HG02623 (cell line): ENCODE measurements at regions not wholly inside any gene's neighbourhood (a gene's known extent, or its start where the extent isn't known, plus 50 kb on each side); places are given as distances from the start of the nearest gene placed in this dataset.

Experiments
- ATAC-seq: cut with Tn5 transposase; IDR thresholded peaks from one replicate; pipeline ENCODE4 v1.9.1; 2021; ENCODE audit warnings: moderate library complexity; ENCODE audit not compliant: unreplicated experiment

DNA sequence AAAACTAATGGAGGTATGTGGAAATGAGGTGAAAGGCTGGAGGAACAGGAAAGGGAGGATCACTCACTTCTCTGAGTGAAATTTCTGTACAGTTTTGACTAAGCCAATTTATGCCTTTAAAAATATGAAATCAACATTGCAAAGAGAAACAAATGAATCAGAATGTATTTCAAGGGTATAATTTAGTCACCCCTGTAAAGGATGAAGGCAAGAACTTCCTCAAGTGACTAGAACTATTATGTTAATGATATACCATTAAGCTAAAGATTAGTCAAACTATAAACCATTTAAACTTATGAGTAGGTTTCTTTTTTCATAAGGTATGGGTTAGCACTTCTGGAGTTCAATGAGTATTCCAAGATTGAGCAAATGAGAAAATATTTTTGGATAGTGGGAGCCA lies 184.5 kb upstream of the CHORDC1 start:
- ATAC-seq = no peak

DNA sequence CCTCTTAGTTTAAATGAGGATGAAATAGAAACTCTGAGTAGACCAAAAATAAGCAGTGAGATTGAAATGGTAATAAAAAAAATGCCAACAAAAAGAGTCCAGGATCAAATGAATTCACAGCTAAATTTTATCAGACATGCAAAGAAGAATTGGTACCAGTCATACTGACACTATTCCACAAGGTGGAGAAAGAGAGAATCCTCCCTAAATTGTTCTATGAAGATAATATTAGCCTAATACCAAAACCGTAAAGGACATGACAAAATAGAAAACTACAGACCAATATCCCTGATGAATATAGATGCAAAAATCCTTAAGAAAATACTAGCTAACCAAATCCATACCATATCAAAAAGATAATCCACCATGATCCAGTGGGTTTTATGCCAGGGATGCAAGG lies 169.8 kb upstream of the CHORDC1 start:
- no peak for ATAC-seq

DNA sequence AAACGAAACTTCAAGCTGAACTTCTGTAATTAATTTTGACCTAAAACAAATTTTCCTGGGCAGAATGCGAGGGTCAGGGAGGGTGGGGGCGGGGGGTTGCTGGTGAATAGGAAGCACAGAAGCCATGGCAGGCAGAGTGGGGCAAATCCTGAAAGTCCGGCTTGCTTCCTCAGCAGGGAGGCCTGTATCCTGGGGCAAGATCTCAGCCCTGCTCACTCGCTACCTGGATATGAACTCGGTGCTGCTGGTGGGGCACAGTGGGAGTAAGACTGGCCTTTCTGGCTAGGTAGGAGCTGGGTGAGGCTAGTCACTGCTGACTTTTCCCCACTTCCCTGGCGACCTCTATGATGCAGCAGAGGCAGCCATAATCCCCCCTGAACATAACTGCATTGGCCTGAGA lies 168.9 kb upstream of the CHORDC1 start:
- no peak for ATAC-seq

DNA sequence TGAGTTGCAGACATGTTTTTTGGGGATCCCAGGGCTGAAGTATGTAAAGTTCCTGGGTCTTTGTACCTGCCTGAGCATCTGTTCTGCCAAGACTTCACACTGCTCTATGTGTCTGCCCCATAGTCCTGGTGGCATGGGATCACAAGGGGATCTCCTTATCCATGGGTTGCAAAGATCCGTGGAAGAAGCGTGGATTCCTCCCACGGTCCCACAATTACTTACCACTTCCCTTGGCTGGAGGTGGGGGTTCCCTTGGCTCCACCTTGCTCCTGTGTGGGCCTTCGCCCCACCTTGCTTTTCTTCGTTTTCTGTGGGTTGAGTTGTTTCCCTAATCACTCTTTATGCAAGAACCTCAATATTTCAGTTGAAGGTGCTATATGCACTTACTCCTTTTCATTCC lies 157.4 kb upstream of the CHORDC1 start:
- ATAC-seq = no peak

DNA sequence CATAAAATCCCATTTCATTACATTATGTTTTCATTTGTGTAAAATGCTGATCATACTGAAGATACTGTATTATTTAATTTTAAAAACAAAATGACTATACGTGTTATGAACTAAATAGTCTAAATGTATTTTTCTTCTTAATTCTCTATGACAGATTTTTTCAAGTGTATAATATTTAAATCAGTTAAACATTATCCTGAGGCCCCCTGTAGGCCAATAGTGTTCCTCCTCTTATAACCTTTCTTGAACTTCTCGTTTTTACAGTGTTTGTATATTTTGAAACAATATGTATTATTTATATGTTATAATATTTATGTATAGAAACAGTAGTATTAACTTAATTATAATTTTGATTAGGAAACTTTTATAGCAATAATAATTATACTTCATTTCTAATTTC lies 151.1 kb upstream of the CHORDC1 start:
- no peak for ATAC-seq

DNA sequence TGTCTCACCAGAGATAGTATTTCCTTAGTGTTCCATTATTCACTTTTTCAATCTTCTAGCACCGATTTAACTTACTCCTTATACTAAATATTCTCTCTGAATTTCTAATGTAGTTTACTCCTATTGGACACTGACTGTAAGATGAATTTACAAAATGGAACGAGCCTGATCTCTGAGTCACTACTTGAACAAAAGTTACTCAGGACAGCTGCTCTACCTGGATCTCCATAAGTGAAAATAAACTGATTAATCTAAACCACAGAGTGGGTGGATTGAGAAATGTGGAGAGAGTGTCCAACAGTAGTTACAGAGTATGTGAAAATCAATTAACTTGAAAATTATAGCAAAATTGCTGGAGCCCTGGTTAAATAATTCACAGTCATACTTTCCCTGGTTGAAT lies 141.7 kb upstream of the CHORDC1 start:
- ATAC-seq = no peak

GRCh38 chr11:90363739-90364138 lies 140.9 kb upstream of the CHORDC1 start:
- no peak for ATAC-seq

- ATAC-seq = no peak
Observed at GRCh38 chr11:90355200-90355599, 132.4 kb upstream of the CHORDC1 start.

GRCh38 chr11:90349731-90350130 lies 126.9 kb upstream of the CHORDC1 start:
- no peak for ATAC-seq

GRCh38 chr11:90344546-90344945 lies 121.7 kb upstream of the CHORDC1 start:
- ATAC-seq = no peak

DNA sequence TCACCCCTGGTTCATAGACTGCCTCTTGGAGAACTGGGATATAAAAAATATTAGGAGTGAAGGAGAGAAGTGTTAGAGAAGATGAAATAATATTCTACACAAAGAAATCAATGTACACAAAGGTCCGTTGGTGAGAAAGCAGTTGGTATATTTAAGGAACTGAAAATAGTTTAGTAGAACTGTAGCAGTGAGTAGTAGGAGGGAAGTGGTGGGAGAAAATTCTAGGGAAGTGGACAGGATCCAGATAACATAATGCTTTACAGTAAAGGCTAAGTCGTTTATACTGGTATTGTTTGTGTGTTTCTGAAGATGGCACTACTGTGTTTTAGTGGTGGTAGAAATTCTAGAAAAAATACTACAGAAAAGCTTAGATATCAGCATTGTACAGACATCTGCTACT lies 120.8 kb upstream of the CHORDC1 start:
- ATAC-seq = no peak

DNA sequence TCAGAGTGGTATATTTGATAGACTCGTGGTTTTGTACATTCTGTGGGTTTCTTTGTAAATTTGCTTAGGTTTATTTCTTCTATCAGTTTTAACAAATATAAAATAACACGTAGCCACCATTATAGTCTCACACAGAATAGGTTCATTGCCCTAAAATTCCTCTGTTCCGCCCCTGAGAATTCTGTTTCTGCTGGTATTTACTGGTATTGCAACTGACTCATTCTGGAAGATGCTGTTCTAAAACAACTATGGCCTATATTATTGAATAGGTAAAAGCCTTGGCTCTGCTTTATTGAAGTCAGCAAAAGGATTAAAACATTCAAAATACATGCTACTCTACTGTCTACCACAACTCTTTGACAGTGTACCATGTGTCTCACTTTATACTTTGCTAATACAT lies 119.1 kb upstream of the CHORDC1 start:
- ATAC-seq = no peak

GRCh38 chr11:90332415-90332814 lies 109.6 kb upstream of the CHORDC1 start:
- ATAC-seq = no peak

DNA sequence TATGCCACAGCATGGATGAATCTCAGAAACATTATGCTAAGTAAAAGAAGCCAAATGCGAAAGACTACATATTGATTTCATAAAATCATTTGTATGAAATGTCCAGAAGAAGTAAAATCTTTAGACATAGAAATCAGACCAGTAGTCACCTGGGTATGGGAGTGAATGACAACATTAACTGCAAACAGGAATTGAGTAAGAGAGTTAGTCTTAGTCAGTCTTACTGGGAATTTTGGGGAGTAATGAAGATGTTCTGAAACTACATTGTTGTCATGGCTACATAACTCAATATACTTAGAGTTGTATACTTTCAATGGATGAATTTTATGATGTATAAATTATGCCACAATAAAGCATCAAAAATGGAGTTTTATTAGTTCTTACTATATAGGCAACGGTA lies 107.8 kb upstream of the CHORDC1 start:
- ATAC-seq = no peak

- no peak for ATAC-seq
Observed at GRCh38 chr11:90329043-90329442, 106.2 kb upstream of the CHORDC1 start.

- no peak for ATAC-seq
Observed at GRCh38 chr11:90326647-90327046, 103.8 kb upstream of the CHORDC1 start.

GRCh38 chr11:90323289-90323688 lies 100.4 kb upstream of the CHORDC1 start:
- no peak for ATAC-seq

- ATAC-seq = no peak
Observed at GRCh38 chr11:90321018-90321417, 98.2 kb upstream of the CHORDC1 start.

DNA sequence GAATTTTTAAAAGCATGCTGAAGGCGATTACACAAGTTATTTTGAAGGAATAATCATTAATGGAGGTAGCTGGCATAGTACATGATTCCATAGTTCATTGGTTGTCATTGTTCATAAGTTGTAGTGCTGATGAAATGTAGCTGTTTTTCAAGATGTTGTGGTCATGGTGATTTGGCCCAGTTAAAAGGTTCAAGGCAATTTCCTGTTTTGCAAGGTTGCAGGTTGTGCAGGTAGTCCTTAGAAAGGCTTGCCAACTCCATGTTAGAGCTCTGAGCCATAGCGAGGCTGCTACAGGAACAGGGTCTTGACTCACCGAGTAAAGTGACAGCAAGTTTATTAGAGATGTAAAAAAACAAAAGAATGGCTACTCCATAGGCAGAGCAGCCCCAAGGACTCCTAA lies 95.8 kb upstream of the CHORDC1 start:
- no peak for ATAC-seq

- no peak for ATAC-seq
Observed at GRCh38 chr11:90310210-90310609, 87.4 kb upstream of the CHORDC1 start.

DNA sequence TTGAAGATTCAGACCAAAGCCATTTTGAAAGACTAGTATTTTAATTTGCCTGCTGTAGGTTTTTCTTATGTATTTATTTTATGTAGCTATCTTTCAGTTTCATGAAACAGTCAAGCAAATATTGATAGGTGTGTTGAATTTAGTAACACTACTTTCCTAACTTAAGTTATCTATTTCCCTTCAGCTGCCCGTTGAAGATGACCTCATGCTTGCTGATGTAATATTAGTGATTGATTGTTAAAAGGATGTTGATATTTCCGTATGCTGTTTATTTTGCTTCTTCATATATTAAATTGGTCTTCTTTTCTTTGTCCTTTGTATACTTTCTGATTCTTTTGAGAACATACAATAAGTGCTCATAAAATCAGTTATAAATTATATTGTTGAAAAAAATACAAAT lies 86.8 kb upstream of the CHORDC1 start:
- no peak for ATAC-seq

DNA sequence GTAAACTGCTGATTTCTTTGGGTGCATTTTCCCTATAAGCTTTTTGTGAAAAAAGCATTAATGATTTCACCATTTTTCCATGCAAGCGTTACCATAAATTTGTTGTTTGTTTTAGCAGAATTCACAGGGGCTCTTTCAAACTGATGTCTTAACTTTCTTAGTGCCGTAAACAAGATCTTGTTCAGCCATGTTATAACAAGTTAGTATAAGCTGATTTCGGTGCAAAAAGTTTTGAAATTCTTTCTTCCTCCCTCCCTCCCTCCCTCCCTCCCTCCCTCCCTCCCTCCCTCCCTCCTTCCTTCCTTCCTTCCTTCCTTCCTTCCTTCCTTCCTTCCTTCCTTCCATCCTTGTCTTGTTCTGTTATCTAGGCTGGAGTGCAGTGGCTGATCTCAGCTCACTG lies 71.7 kb upstream of the CHORDC1 start:
- no peak for ATAC-seq

GRCh38 chr11:90294091-90294490 lies 71.2 kb upstream of the CHORDC1 start:
- ATAC-seq = no peak

GRCh38 chr11:90288212-90288821 lies 65.5 kb upstream of the CHORDC1 start:
- ATAC-seq = peak; percentile 47
